ENCODE measurements at regions not wholly inside any gene's neighbourhood (a gene's known extent, or its start where the extent isn't known, plus 50 kb on each side); places are given as distances from the start of the nearest gene placed in this dataset.

GRCh38 chr13:111537843-111538499, 217.5 kb downstream of the TEX29 start:
- H3K27ac ChIP-seq (ENCODE audit: low read depth, low read length): no peak overlapping the region
- peaks cover 4% of the 10 kb centered on the region for H3K27me3 ChIP-seq (ENCODE audit: insufficient read depth, low read length)
- H3K9me3 ChIP-seq (ENCODE audit: control insufficient read depth in 1 of 2, low read length in 2 of 2): no peaks in the 10 kb centered on the region
- CTCF ChIA-PET (ENCODE audit: partially characterized antibody): no interaction called here
- no peak for DNase-seq
- H3K4me1 Mint-ChIP-seq: peaks cover 0 to 7% (median 2%) of the 10 kb centered on the region in 4 donors
- no peaks in the 10 kb centered on the region for H3K36me3 Mint-ChIP-seq
- POLR2A ChIA-PET (ENCODE audit: partially characterized antibody): no interaction called here
- intact Hi-C loops (cut with micrococcal nuclease): no loop called here
- peaks cover 20 to 22% of the 10 kb centered on the region in 2 donors for H3K27me3 Mint-ChIP-seq
- H3K4me1 ChIP-seq (ENCODE audit: insufficient read depth, low read length): no peaks in the 10 kb centered on the region
- no peak overlapping the region for H3K4me3 ChIP-seq (ENCODE audit: low read length in 2 of 2)
- no peaks in the 10 kb centered on the region for H3K36me3 ChIP-seq (ENCODE audit: insufficient read depth, low read length)
- H3K4me3 Mint-ChIP-seq: no peak overlapping the region
- peaks cover 0 to 6% (median 0%) of the 10 kb centered on the region in 8 donors for H3K9me3 Mint-ChIP-seq
- H3K27ac Mint-ChIP-seq: no peak overlapping the region

GRCh38 chr13:111539252-111539651, 218.8 kb downstream of the TEX29 start:
- H3K4me3 Mint-ChIP-seq: no peak overlapping the region
- H3K4me1 ChIP-seq (ENCODE audit: insufficient read depth, low read length): no peaks in the 10 kb centered on the region
- H3K27me3 Mint-ChIP-seq: peaks cover 17 to 19% of the 10 kb centered on the region in 2 donors
- intact Hi-C loops (cut with micrococcal nuclease): no loop called here
- no peak overlapping the region for H3K27ac Mint-ChIP-seq
- H3K27me3 ChIP-seq (ENCODE audit: insufficient read depth, low read length): peaks cover 4% of the 10 kb centered on the region
- H3K9me3 Mint-ChIP-seq: peaks cover 0 to 6% (median 0%) of the 10 kb centered on the region in 8 donors
- POLR2A ChIA-PET (ENCODE audit: partially characterized antibody): no interaction called here
- H3K9me3 ChIP-seq (ENCODE audit: control insufficient read depth in 1 of 2, low read length in 2 of 2): no peaks in the 10 kb centered on the region
- no peaks in the 10 kb centered on the region for H3K36me3 Mint-ChIP-seq
- no peak overlapping the region for H3K4me3 ChIP-seq (ENCODE audit: low read length in 2 of 2)
- CTCF ChIA-PET (ENCODE audit: partially characterized antibody): no interaction called here
- peaks cover 0 to 7% (median 2%) of the 10 kb centered on the region in 4 donors for H3K4me1 Mint-ChIP-seq
- no peak for DNase-seq
- H3K36me3 ChIP-seq (ENCODE audit: insufficient read depth, low read length): no peaks in the 10 kb centered on the region
- H3K27ac ChIP-seq (ENCODE audit: low read depth, low read length): no peak overlapping the region

- H3K4me3 ChIP-seq (ENCODE audit: low read length in 2 of 2): no peak overlapping the region
- ChIA-PET POLR2A (ENCODE audit: partially characterized antibody) (no interaction called here), CTCF (ENCODE audit: partially characterized antibody) (no interaction called here)
- H3K36me3 ChIP-seq (ENCODE audit: insufficient read depth, low read length): no peaks in the 10 kb centered on the region
- no peak for DNase-seq
- Mint-ChIP-seq H3K27ac (no peak overlapping the region), H3K9me3 (peaks cover 0 to 6% (median 0%) of the 10 kb centered on the region in 8 donors), H3K4me3 (no peak overlapping the region), H3K36me3 (no peaks in the 10 kb centered on the region), H3K4me1 (peaks cover 0 to 7% (median 2%) of the 10 kb centered on the region in 4 donors), H3K27me3 (peaks cover 13 to 16% of the 10 kb centered on the region in 2 donors)
- no peak overlapping the region for H3K27ac ChIP-seq (ENCODE audit: low read depth, low read length)
- peaks cover 4% of the 10 kb centered on the region for H3K27me3 ChIP-seq (ENCODE audit: insufficient read depth, low read length)
- no peaks in the 10 kb centered on the region for H3K9me3 ChIP-seq (ENCODE audit: control insufficient read depth in 1 of 2, low read length in 2 of 2)
- intact Hi-C loops (cut with micrococcal nuclease): no loop called here
- no peaks in the 10 kb centered on the region for H3K4me1 ChIP-seq (ENCODE audit: insufficient read depth, low read length)
Measured at GRCh38 chr13:111539791-111540446, 219.5 kb downstream of the TEX29 start.

GRCh38 chr13:111540486-111540885, 220.0 kb downstream of the TEX29 start:
- no peak for DNase-seq
- Histone ChIP-seq H3K9me3 (ENCODE audit: control insufficient read depth in 1 of 2, low read length in 2 of 2) (no peaks in the 10 kb centered on the region), H3K36me3 (ENCODE audit: insufficient read depth, low read length) (no peaks in the 10 kb centered on the region), H3K27ac (ENCODE audit: low read depth, low read length) (no peak overlapping the region), H3K27me3 (ENCODE audit: insufficient read depth, low read length) (peaks cover 4% of the 10 kb centered on the region), H3K4me3 (ENCODE audit: low read length in 2 of 2) (no peak overlapping the region), H3K4me1 (ENCODE audit: insufficient read depth, low read length) (no peaks in the 10 kb centered on the region)
- peaks cover 0 to 3% (median 0%) of the 10 kb centered on the region in 8 donors for H3K9me3 Mint-ChIP-seq
- H3K4me3 Mint-ChIP-seq: no peak overlapping the region
- ChIA-PET POLR2A (ENCODE audit: partially characterized antibody) (no interaction called here), CTCF (ENCODE audit: partially characterized antibody) (no interaction called here)
- peaks cover 0 to 2% (median under 1%) of the 10 kb centered on the region in 4 donors for H3K4me1 Mint-ChIP-seq
- H3K27me3 Mint-ChIP-seq: peaks cover 8 to 11% of the 10 kb centered on the region in 2 donors
- no peaks in the 10 kb centered on the region for H3K36me3 Mint-ChIP-seq
- intact Hi-C loops (cut with micrococcal nuclease): no loop called here
- no peak overlapping the region for H3K27ac Mint-ChIP-seq

- intact Hi-C loops (cut with micrococcal nuclease): no loop called here
- no peaks in the 10 kb centered on the region for H3K36me3 ChIP-seq (ENCODE audit: insufficient read depth, low read length)
- Mint-ChIP-seq H3K27ac (no peak overlapping the region), H3K9me3 (peaks cover 0 to 8% (median 0%) of the 10 kb centered on the region in 8 donors), H3K4me1 (no peaks in the 10 kb centered on the region), H3K27me3 (peaks cover 2 to 5% of the 10 kb centered on the region in 2 donors), H3K36me3 (no peaks in the 10 kb centered on the region), H3K4me3 (no peak overlapping the region)
- no peaks in the 10 kb centered on the region for H3K9me3 ChIP-seq (ENCODE audit: control insufficient read depth in 1 of 2, low read length in 2 of 2)
- H3K27me3 ChIP-seq (ENCODE audit: insufficient read depth, low read length): no peaks in the 10 kb centered on the region
- ChIA-PET POLR2A (ENCODE audit: partially characterized antibody) (no interaction called here), CTCF (ENCODE audit: partially characterized antibody) (no interaction called here)
- no peaks in the 10 kb centered on the region for H3K4me1 ChIP-seq (ENCODE audit: insufficient read depth, low read length)
- DNase-seq: no peak
- H3K27ac ChIP-seq (ENCODE audit: low read depth, low read length): no peak overlapping the region
- H3K4me3 ChIP-seq (ENCODE audit: low read length in 2 of 2): no peak overlapping the region
Measured at GRCh38 chr13:111541345-111541744, 220.9 kb downstream of the TEX29 start.

- H3K4me1 Mint-ChIP-seq: no peaks in the 10 kb centered on the region
- peaks cover 0 to 2% of the 10 kb centered on the region in 2 donors for H3K27me3 Mint-ChIP-seq
- Histone ChIP-seq H3K27me3 (ENCODE audit: insufficient read depth, low read length) (no peaks in the 10 kb centered on the region), H3K27ac (ENCODE audit: low read depth, low read length) (no peak overlapping the region), H3K36me3 (ENCODE audit: insufficient read depth, low read length) (no peaks in the 10 kb centered on the region), H3K9me3 (ENCODE audit: control insufficient read depth in 1 of 2, low read length in 2 of 2) (no peaks in the 10 kb centered on the region), H3K4me1 (ENCODE audit: insufficient read depth, low read length) (no peaks in the 10 kb centered on the region), H3K4me3 (ENCODE audit: low read length in 2 of 2) (no peak overlapping the region)
- CTCF ChIA-PET (ENCODE audit: partially characterized antibody): no interaction called here
- no peak overlapping the region for H3K27ac Mint-ChIP-seq
- POLR2A ChIA-PET (ENCODE audit: partially characterized antibody): no interaction called here
- H3K36me3 Mint-ChIP-seq: no peaks in the 10 kb centered on the region
- peaks cover 0 to 8% (median 0%) of the 10 kb centered on the region in 8 donors for H3K9me3 Mint-ChIP-seq
- no peak for DNase-seq
- H3K4me3 Mint-ChIP-seq: no peak overlapping the region
- intact Hi-C loops (cut with micrococcal nuclease): no loop called here
Measured at GRCh38 chr13:111541752-111542529, 221.5 kb downstream of the TEX29 start.

GRCh38 chr13:111542530-111543341, 222.3 kb downstream of the TEX29 start:
- H3K9me3 ChIP-seq (ENCODE audit: control insufficient read depth in 1 of 2, low read length in 2 of 2): no peaks in the 10 kb centered on the region
- H3K27me3 Mint-ChIP-seq: peaks cover 0 to 2% of the 10 kb centered on the region in 2 donors
- no peak for DNase-seq
- no peak overlapping the region for H3K27ac Mint-ChIP-seq
- no peaks in the 10 kb centered on the region for H3K36me3 Mint-ChIP-seq
- H3K36me3 ChIP-seq (ENCODE audit: insufficient read depth, low read length): no peaks in the 10 kb centered on the region
- POLR2A ChIA-PET (ENCODE audit: partially characterized antibody): no interaction called here
- H3K4me1 ChIP-seq (ENCODE audit: insufficient read depth, low read length): no peaks in the 10 kb centered on the region
- H3K9me3 Mint-ChIP-seq: peaks cover 0 to 8% (median 0%) of the 10 kb centered on the region in 8 donors
- H3K4me1 Mint-ChIP-seq: no peaks in the 10 kb centered on the region
- no peaks in the 10 kb centered on the region for H3K27me3 ChIP-seq (ENCODE audit: insufficient read depth, low read length)
- intact Hi-C loops (cut with micrococcal nuclease): no loop called here
- CTCF ChIA-PET (ENCODE audit: partially characterized antibody): no interaction called here
- no peak overlapping the region for H3K4me3 Mint-ChIP-seq
- H3K27ac ChIP-seq (ENCODE audit: low read depth, low read length): no peak overlapping the region
- no peak overlapping the region for H3K4me3 ChIP-seq (ENCODE audit: low read length in 2 of 2)
